ENCODE measurements at regions not wholly inside any gene's neighbourhood (a gene's known extent, or its start where the extent isn't known, plus 50 kb on each side); places are given as distances from the start of the nearest gene placed in this dataset.

DNA sequence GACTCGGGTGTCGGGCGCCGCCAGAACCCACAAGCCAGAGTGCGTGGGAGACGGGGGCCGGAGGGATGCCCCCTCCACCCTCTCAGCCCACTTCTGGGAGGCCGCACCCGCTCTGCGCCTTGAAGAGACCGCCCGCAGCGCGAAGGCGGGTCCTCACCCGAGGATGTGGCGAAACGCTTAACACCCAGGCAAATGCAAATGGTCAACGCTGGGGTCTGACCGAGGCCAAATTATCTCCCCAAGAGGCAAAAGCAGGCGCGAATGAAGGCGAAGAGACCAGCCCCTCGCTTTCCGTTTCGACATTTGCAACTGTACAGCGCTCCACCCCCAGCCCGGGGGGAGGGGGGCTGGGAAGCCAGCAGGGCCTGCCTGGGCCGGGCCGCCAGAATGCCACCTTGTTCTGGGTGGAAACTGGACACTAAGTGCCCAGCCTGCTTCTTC lies 137.7 kb upstream of the ZIC3 start:
- DNase-seq (ENCODE audit: extremely low spot score) = no peak
- no peaks in the 10 kb centered on the region for H3K9me3 ChIP-seq
- H3K36me3 ChIP-seq = no peaks in the 10 kb centered on the region
- H3K27me3 ChIP-seq = peaks cover 7 to 70% (median 46%) of the 10 kb centered on the region in 4 donors
- peak overlapping the region; percentile 50 to 62 (median 56) for H3K4me3 ChIP-seq
- intact Hi-C loops (cut with DNase I) = no loop called here
- WGBS = 27% methylated on average over 15 of the region's 30 CpGs
- H3K27ac ChIP-seq (replicated peaks in 1 of 4) = no peak overlapping the region
- peaks cover 8 to 29% (median 28%) of the 10 kb centered on the region in 4 donors for H3K4me1 ChIP-seq
- TF ChIP-seq EP300 (IDR thresholded peaks at IDR 0.05) (no peak), POLR2A (IDR thresholded peaks at IDR 0.05; ENCODE audit: low read depth) (no peak), POLR2AphosphoS5 (IDR thresholded peaks at IDR 0.05) (no peak)
- TF ChIP-seq, protein P1, sequence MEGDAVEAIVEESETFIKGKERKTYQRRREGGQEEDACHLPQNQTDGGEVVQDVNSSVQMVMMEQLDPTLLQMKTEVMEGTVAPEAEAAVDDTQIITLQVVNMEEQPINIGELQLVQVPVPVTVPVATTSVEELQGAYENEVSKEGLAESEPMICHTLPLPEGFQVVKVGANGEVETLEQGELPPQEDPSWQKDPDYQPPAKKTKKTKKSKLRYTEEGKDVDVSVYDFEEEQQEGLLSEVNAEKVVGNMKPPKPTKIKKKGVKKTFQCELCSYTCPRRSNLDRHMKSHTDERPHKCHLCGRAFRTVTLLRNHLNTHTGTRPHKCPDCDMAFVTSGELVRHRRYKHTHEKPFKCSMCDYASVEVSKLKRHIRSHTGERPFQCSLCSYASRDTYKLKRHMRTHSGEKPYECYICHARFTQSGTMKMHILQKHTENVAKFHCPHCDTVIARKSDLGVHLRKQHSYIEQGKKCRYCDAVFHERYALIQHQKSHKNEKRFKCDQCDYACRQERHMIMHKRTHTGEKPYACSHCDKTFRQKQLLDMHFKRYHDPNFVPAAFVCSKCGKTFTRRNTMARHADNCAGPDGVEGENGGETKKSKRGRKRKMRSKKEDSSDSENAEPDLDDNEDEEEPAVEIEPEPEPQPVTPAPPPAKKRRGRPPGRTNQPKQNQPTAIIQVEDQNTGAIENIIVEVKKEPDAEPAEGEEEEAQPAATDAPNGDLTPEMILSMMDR (IDR thresholded peaks at IDR 0.05) = no peak

DNA sequence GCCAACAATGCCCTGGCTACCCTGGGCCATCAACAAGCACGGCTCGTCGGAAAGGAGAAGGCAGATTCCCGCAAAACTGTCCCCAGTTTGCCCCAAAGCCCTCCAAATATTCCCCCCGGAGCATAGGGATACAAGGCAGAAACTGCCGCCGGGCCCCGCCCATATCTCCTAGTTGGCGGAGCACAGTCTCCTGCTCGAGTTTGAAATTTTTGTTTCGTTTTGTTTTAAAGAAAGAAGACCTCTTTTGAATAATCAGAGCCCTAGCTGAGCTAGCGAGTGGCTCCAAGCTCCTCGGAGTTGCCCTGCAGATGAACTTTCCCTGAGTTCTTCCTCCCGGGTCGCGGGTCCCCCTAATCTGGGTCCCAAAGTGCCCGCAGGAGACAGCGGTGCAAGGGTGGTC lies 138.1 kb upstream of the ZIC3 start:
- Histone ChIP-seq H3K9me3 (no peaks in the 10 kb centered on the region), H3K27ac (replicated peaks in 1 of 4) (no peak overlapping the region), H3K4me1 (peaks cover 8 to 29% (median 28%) of the 10 kb centered on the region in 4 donors), H3K36me3 (no peaks in the 10 kb centered on the region), H3K4me3 (peak overlapping the region; percentile 50 to 62 (median 56)), H3K27me3 (peaks cover 7 to 74% (median 47%) of the 10 kb centered on the region in 4 donors)
- WGBS = 28% methylated on average over 18 of the region's 18 CpGs
- no peak for DNase-seq (ENCODE audit: extremely low spot score)
- intact Hi-C loops (cut with DNase I) = no loop called here
- TF ChIP-seq POLR2AphosphoS5 (IDR thresholded peaks at IDR 0.05) (no peak), POLR2A (IDR thresholded peaks at IDR 0.05; ENCODE audit: low read depth) (no peak), EP300 (IDR thresholded peaks at IDR 0.05) (no peak)
- TF ChIP-seq, protein P1 (IDR thresholded peaks at IDR 0.05) = no peak

DNA sequence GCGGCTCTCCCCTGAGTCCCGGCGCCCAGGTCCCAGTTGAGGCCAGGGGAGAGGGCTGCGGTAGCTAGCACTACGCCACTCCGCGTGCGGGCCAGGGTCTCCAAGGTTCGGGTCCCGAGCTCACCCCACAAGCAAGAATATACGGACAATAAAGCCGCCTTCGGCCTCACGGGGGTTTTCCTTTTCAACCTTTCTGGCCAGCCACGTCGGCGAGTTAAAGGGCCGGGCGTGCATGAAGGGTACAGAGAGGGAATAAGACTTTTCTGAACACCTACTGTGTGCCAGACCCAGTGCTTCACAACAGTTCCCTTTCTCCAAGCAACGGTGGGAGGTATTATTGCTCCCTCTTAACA lies 138.5 kb upstream of the ZIC3 start:
- WGBS = 31% methylated on average over 15 of the region's 20 CpGs
- H3K4me3 ChIP-seq = peak overlapping the region; percentile 50 to 62 (median 56)
- TF ChIP-seq EP300 (IDR thresholded peaks at IDR 0.05) = no peak
- TF ChIP-seq POLR2AphosphoS5 (IDR thresholded peaks at IDR 0.05) = no peak
- TF ChIP-seq POLR2A (IDR thresholded peaks at IDR 0.05; ENCODE audit: low read depth) = no peak
- TF ChIP-seq, protein P1 (IDR thresholded peaks at IDR 0.05) = no peak
- no peaks in the 10 kb centered on the region for H3K9me3 ChIP-seq
- no peak overlapping the region for H3K27ac ChIP-seq (replicated peaks in 1 of 4)
- H3K4me1 ChIP-seq = peaks cover 8 to 29% (median 28%) of the 10 kb centered on the region in 4 donors
- intact Hi-C loops (cut with DNase I) = no loop called here
- H3K36me3 ChIP-seq = no peaks in the 10 kb centered on the region
- DNase-seq (ENCODE audit: extremely low spot score) = no peak
- H3K27me3 ChIP-seq = peaks cover 7 to 78% (median 48%) of the 10 kb centered on the region in 4 donors

DNA sequence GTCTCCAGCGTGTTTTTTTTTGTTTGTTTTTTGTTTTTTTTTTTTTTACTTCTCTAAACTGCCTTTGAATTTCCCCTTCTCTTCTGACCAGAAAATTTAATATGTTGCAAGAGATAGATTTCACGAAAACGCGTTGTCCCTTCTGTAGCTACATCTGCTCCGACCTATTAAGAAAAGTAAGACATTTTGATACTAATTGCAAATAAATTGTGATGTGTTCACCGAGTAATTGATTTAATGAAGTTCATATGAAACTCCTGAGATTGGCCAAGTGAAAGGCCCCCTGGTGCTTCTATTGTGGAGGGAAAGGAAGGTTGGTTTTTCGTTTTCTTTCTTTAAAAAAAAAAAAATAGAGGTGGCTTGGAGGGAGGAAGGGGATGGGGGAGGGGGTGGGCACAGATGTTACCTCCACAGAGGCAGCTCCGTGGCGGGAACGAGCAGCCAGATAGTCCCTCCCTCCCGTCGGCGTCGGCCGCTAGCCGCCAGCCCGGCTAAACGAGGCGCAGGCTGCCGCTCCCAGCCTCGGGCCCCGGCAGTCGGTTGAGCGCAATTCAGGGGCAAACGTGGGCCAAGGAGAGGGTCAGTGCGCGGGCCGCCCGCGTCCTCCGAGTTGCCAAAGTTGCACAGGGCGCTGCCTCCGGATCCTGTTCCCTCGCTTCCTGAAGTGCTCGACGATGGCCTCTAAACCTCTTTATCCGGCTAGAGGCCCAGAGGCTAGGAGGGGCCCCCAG lies 139.1 kb upstream of the ZIC3 start:
- intact Hi-C loops (cut with DNase I) = no loop called here
- Histone ChIP-seq H3K4me3 (peak overlapping the region; percentile 50 to 62 (median 56)), H3K27ac (replicated peaks in 1 of 4) (no peak overlapping the region), H3K9me3 (no peaks in the 10 kb centered on the region), H3K36me3 (no peaks in the 10 kb centered on the region), H3K27me3 (peaks cover 7 to 83% (median 50%) of the 10 kb centered on the region in 4 donors), H3K4me1 (peaks cover 8 to 29% (median 28%) of the 10 kb centered on the region in 4 donors)
- DNase-seq (ENCODE audit: extremely low spot score) = no peak
- TF ChIP-seq POLR2AphosphoS5 (IDR thresholded peaks at IDR 0.05) (no peak), POLR2A (IDR thresholded peaks at IDR 0.05; ENCODE audit: low read depth) (no peak), EP300 (IDR thresholded peaks at IDR 0.05) (no peak)
- TF ChIP-seq, protein P1 (IDR thresholded peaks at IDR 0.05) = no peak
- whole genome bisulfite sequencing = 33% methylated on average over 22 of the region's 37 CpGs
